GM21619 (cell line): ENCODE measurements at regions not wholly inside any gene's neighbourhood (a gene's known extent, or its start where the extent isn't known, plus 50 kb on each side); places are given as distances from the start of the nearest gene placed in this dataset.
"Not testable (repeated sequence)": the region's sequence is repeated elsewhere in the genome, so short reads cannot be mapped to it uniquely, and the experiment has no call there.

Experiments used
- ATAC-seq: cut with Tn5 transposase; IDR thresholded peaks from one replicate; pipeline ENCODE4 v1.9.1; 2021; ENCODE audit not compliant: unreplicated experiment

DNA sequence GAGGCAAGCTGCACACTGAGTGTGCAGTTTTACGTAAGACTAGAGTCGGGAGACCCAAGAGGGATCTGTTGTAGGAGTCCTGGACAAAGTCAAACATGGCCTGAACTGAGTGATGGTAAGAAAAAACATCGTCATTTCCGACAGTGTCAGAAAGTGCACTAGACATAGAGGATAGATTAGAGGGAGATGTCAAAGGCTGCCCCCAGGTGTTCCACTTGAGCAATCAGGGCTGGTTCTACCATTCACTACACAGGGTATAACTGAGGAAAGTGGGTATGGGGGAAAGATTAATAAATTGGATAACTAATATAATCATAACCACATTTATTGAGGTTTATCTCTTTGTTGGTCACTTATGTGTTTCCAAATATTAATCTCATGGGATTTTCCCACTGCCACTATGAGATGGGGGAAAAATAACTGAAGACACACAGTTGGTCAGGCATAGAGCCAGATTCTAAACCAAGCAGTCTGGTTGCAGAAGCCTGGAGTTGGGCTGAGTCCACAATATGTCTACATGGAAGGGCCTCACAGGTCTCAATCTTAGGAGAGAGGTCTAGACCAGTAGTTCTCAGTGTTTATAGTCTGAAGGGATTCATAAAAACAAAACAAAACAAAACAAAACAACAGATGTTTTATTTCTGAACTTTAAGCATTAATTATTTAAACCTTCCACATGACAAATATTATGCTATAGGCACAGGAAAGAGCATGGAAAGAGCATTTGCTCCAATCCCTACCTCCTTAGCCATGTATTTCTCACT lies 766.5 kb downstream of the NTRK3 start:
- ATAC-seq, result no peak

DNA sequence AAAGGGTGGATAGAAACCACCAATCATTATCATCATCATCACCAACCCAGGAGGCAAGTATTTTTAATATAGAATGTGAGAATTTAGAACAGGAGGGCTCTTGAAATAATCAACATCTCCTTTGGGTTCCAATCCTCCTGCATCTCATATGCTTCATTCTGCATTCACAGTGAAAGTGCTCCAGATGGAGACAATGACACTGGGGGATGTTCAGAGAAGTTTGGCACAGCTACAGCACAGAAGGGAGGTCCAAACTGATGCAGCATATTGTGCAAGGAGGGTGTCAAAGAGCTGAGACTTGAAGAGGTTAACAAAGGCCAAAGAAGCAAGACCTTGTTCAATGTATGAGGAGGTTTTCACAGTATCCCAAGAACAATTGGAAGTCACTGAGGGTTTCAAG lies 767.1 kb downstream of the NTRK3 start:
- no peak for ATAC-seq

DNA sequence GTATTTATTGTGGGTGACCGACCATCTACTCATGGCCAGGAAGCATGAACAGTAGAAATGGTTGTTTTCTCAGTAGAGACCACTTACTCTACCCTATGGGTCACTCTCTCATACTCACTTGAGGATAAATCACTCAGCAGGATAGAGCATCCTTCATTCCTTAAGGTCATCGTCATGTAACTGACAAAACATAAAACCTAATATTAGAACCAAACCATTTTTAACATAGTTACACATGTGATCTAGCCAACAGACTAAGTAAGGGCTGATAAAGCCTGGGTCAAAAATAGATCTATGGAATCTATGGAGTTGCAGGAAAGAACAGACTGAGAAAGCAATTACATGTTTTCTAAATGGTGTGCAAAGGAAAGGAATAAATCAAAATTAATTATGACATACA lies 769.1 kb downstream of the NTRK3 start:
- ATAC-seq, result no peak

DNA sequence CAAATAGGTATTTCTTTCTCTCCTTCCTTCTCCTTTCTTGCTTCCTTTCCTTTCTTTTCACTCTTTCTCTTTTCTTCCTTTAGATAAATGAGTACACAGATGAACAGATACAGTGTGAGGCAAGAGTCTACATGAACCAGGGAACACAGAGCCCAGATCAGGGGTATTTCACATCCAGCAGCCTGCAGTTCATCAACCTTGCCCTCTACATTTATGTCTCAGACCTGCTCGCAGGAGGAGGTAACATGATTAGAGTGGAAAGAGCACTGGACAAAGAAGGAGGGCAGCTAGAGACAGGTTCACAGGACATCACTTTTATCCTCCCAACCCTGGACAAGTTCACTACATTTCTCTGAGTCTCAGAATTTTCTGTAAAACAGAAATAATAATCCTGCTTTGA lies 773.1 kb downstream of the NTRK3 start:
- ATAC-seq, result no peak

DNA sequence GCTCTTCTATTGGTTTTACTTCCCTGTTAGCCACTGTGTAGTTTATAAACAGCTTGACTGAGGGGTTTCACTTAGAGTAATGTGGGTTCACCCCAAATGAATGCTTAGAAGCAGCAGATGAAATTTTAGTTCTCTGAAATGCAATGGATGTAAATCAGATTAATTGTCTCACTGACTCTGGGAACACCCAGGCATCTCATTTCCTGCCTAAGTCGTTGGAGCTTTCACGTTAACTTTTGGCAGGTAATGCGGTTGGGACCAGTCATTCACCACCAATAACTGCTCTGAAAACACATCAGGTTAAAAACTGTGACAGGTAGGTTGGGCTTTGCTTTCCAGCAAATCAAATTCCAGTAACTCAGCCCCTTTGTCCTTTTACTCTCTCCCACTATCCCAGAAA lies 775.4 kb downstream of the NTRK3 start:
- no peak for ATAC-seq

DNA sequence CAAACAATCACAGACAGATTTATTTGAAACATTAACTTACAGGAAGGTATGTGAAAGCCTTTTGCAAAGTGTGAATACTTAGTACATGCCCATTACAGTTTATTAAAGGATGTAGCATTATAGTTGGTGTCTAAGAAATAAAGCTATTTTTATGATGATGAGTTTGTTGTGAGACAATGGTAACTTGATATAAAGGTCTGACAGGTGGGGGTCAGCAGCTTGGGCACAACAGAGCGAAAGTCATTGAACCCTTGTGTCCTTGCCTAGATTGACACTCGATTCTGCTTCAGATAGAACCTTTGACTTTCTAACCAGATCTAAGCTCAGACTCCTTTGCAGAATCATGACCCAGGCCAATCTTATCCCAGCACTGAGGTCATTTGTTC lies 777.9 kb downstream of the NTRK3 start:
- no peak for ATAC-seq

DNA sequence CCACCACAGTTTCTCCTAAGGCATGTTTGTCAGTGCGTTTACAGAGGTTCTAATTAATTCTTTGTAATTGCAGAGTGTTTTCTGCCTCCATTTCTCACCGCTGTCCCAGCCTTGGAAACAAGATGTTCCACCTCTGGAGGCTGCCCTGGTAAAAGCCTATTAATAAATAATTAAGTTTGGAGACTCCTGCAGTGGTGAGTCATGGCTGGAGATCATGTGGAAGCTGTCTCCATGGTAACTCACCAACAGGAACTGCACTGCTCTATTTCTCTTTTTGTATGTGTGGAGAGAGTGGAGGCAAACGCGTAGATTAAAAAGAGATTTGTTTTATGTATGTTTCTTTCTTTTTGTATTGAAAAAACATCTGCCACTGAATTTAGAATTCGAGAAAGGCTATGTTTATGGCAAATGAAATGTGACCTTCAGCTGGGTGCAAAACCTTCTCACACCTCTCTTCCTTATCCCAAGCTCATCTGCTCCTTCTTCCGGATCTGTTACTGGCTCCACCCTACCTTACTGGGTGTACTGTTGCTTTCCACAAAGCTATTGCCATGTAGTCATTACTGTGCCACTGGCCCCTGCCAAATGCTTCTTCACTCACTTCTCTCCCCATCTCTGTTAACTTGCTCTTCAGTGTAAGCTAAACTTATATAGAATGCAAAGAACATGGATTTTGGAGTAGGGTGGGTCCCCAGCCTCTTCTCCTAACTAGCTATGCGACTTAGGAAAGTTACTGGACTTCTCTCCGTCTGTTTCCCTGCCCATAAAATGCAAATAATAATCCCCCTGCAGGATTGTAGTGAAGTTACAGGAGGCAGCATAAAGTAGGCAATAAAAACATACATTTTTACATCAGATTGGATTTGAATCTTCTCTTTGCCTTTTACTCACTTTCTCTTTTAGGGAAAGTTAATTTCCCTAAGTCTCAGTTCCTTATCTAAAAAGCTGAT lies 778.5 kb downstream of the NTRK3 start:
- ATAC-seq, result no peak

DNA sequence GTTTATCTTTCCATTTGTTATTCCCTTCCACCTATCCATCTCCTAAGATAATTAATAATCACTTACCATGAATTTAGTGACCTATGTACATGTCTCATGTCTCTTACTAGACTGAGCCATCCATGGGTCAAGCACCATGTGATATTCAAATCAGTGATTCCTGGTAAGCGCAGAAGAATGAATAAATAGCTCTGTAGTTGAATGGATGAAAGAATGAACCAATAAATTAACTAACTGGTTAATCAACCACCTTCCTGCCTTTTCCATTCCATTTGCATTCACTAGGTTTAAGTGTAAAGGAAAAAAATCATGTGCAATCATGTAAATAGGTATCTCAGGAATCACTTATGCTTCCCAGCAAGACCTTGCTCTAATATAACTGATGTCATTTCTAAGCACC lies 779.5 kb downstream of the NTRK3 start:
- ATAC-seq, result no peak

DNA sequence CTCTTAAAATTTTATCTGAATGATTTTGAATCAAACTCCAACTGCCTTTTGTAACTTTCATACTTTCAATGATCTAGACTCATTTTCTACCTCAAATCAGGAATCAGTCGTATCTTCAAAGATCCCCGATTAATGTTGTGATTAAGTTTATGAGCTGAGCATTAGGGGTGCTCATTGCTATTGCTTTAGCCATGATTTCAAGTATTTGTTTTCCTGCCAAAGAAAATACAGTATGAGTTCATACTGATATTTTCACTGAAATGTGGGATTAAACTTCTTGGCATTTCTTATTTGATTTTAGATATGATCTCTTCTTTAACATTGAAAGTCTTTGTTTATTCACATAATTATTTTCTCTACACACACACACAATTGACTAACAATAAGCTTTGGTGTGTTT lies 785.6 kb downstream of the NTRK3 start:
- no peak for ATAC-seq

DNA sequence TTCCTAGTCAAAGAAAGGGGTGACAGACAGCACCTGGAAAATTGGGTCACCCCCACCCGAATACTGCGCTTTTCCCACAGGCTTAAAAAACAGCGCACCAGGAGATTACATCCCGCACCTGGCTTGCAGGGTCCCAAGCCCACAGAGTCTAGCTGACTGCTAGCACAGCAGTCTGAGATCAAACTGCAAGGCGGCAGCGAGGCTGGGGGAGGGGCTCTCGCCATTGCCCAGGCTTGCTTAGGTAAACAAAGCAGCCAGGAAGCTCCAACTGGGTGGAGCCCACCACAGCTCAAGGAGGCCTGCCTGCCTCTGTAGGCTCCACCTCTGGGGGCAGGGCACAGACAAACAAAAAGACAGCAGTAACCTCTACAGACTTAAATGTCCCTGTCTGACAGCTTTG lies 792.6 kb downstream of the NTRK3 start:
- not testable (repeated sequence) for ATAC-seq

DNA sequence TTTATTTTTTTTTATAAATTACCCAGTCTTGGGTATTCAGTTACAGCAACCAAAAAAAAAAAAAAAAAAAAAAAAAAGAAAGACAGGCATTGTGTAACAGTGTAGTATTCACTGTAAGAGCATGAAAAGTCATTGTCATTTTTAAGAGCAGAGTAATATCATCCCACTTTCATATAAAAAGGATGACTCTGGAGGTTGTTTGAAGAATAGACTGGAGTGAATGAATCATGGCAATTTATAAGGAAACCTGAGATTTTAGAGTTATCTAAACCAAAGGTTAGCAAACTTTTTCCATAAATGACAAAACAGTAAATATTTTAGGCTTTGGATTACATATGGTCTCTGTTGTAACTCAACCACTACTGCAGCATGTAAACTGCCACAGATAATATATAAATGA lies 794.9 kb downstream of the NTRK3 start:
- ATAC-seq, result no peak

DNA sequence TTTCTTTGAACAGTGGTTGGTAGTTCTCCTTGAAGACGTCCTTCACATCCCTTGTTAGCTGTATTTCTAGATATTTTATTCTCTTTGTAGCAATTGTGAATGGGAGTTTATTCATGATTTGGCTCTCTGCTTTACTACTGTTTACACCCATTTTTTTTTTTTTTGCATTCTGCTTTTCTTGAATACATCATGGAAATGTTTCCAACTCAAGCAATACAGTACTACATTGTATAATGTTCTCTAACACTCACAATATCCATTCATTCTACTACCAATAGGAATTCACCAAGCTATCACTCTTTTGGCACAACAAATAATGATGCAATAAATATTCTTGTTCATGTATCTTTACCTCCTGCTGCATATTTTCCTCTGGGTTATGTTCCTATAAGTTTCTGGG lies 801.7 kb downstream of the NTRK3 start:
- ATAC-seq, result no peak

DNA sequence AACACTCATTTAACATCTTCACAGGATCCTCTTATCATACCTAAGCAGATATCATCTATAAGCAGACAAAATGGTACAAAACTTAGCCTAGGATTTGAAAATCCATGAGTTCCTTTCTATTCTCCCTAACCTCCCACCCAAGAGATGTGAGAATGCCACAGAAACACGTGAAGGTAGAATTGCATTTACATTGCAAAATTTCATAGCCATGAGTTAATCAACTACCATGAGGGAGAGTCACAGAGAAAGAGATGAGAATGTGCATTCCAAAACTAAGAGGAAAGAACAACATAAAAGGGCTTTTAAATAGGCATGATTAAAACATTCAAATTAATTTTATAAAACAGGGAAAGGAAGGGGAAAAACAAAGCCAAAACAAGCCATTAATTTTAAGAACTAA lies 806.2 kb downstream of the NTRK3 start:
- no peak for ATAC-seq

DNA sequence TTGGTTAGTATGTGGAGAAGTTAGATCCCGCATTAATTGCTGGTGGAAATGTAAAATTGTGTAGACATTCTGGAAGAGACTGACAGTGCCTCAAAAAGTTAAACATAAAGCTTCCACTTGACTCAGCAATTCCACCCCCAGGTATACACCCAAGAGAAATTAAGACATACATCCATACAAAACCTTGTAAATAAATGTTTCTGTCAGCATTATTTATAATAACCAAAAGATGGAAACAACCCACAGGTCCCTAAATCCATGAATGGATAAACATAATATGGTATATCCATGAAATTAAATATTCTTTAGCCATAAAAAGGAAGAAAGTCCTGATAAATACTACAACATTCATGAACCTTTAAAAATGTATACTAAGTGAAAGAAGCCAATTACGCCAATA lies 817.4 kb downstream of the NTRK3 start:
- ATAC-seq, result no peak

DNA sequence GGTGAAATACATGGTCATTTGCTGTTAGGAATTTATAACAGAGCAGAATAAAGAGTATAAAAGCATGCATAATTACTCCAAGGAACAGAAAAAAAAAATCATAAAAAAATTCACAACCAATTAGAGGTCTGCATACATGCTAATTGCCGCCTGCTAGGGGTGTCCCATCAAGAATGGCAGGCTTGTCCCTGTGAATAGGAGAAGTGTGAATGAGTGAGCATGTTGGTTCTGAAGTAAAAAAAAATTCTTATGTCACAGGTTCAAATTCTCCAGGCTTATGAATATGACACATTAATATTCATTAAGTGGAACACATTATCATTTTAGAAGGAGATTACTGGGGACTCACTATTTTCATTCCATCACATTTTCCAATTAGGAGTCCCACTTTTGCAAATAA lies 822.7 kb downstream of the NTRK3 start:
- ATAC-seq, result no peak

DNA sequence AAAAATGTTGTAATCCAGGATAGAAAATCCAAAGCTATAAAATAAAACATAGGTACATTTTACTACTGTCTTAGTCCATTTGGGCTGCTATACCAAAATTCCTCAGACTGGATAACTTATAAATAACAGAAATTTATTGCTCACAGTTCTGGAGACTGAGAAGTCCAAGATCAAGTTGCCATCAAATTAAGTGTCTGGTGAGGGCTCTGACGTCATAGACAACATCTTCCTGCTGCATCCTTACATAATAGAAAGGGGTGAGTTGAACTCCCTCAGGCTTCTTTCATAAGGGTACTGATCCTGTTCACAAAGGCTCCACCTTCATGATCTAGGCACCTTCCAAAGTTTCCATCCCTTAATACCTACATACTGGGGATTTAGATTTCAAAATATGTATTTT lies 826.8 kb downstream of the NTRK3 start:
- ATAC-seq, result no peak

DNA sequence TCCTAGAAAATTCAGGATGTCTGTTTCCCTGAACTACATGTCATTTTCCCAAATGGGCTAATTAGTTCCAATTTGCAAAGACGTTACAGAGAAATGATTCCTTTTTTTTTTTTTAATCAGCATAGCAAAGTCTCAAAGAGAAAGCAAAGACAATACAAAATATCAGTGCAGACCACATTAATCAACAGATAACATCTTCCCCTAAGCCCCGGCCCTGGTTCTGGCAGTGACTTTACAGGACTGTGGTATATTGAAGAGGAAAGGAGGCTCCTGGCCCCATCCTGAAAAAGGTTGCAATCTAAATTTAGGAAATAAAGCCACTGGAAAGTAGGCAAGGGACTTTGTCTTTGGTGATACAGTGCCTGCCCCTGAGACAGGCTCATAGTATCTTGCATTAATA lies 836.5 kb downstream of the NTRK3 start:
- ATAC-seq, result no peak

DNA sequence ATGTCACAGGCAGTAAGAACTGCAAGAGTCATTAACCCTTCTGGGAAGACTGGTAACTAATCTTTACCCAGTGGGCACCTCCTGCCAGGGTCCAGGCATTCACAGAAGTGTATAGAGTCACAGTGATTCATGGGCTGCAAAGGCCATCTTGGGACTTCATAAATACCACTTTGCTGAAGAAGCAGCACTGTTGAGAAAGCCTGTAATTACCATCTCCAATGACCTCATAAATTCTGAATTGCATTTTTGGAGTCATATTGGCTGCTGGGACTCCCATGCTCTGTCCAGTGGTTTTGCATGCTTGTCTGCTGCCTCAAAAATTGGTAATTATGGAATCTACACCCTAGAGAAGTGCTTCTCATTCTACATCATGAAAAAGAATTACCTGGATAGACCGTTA lies 837.2 kb downstream of the NTRK3 start:
- no peak for ATAC-seq

DNA sequence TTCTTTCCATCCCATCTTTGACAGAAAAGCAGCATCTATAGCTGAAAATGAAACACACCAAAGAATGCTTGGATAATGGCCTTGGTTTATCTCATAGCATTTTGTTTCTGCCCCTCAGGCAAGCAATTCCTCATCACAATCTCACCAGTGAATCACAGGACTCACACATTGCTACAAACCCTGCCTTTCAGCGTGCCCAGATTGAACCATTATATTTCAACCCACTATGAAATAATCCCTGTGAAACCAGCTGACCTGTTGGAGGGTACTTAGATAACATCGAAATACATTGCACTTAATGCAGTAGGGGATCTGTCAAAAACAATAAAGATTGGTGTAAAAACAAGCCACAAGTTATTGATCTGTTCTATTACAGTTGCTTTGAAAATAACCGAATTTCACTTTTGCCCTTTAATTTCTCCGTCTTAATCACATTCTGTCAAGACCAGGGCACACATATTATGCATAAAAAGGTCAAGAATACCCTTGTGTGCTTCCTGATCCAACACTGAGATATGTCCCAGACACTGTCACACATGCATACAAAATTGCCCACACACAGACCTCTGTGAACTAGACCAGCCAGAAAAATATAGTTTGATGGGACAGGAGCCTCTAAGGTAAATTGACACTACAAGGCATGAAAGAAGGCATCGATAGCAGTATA lies 839.8 kb downstream of the NTRK3 start:
- no peak for ATAC-seq

DNA sequence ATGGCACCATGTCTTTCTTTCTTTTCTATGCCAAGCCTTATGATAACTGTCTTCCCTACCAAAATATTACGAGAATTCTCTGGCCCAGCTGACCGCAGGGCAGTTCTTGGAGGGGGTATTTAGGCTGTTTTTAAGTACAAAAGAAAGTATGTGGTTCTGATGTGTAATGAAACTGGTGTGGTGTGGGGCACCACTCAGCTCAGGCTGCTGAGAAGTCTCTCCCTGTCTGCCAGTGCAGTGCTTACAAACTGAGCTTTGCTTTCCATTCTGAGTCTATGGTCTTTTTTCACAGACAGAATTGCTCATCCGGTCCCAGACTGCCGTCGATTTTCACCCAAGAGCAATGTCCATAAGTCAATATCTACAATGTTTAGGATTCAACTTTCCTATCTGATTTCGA lies 847.6 kb downstream of the NTRK3 start:
- ATAC-seq, result no peak

DNA sequence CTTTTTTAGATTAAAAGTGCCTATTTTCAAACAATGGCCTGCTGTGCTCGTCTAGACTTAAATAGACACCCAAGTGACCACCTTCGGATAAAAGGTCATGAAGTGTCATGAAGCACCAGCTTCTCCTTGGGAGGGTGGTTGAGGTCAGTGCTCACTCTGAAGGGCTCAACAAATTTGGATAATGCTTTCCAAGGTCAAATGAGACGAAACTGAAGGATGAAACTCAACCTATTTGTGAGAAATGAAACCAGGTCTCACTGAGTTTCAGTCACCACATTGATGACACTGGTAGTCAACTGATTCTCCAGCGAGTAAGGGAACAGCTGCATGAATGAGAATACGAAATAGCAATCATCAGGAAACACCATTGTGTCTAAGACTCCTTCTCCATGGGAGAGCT lies 852.6 kb downstream of the NTRK3 start:
- no peak for ATAC-seq

DNA sequence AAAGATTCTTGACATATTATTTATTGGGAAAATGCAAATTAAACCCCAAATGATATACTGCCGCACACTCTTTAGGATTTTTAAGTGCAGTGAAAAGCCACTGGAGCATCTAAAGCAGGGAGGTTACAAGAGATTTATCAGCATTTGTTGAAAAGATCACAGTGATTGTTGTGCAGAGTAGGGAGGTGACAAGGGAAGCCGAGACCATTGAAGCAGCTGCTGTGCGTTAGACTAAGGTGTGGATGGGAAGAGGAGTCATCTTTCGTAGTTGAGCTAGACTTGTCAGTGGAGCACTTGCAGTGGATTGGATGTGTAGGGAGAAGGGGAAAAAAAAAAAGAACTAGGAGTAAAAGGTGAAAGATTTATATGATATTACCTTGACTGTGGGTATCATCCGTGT lies 854.6 kb downstream of the NTRK3 start:
- no peak for ATAC-seq
